Neural crest cell (in vitro differentiated cells): ENCODE measurements at regions not wholly inside any gene's neighbourhood (a gene's known extent, or its start where the extent isn't known, plus 50 kb on each side); places are given as distances from the start of the nearest gene placed in this dataset.
"Not testable (repeated sequence)": the region's sequence is repeated elsewhere in the genome, so short reads cannot be mapped to it uniquely, and the experiment has no call there.

Experiments
- DNase-seq: peaks from one replicate; pipeline ENCODE4 v3.0.0; 2021; ENCODE audit warnings: low read depth, mixed read lengths, low spot score
- H3K27ac Mint-ChIP-seq: one replicate; pipeline ENCODE4 v1.8.0; 2021; ENCODE audit warnings: mild to moderate bottlenecking, mixed read lengths; ENCODE audit not compliant: unreplicated experiment
- H3K27me3 Mint-ChIP-seq: 2 replicates; pipeline ENCODE4 v1.8.0; 2021; ENCODE audit warnings: low read depth, mild to moderate bottlenecking, mixed read lengths
- H3K36me3 Mint-ChIP-seq: 2 replicates; pipeline ENCODE4 v1.8.0; 2021; ENCODE audit warnings: low read depth, mild to moderate bottlenecking, mixed read lengths
- H3K4me1 Mint-ChIP-seq: 2 replicates; pipeline ENCODE4 v1.8.0; 2021; ENCODE audit warnings: mixed read lengths
- H3K4me3 Mint-ChIP-seq: one replicate; pipeline ENCODE4 v1.8.0; 2021; ENCODE audit warnings: mild to moderate bottlenecking, mixed read lengths
- H3K9me3 Mint-ChIP-seq: 2 replicates; pipeline ENCODE4 v1.8.0; 2021; ENCODE audit warnings: mixed read lengths
- TF ChIP-seq, protein P1 (sequence below): fragments of 200-600 bp; sonication (generic); conservative IDR thresholded peaks from 2 replicates; pipeline ENCODE4 v1.5.0; 2021; ENCODE audit warnings: antibody characterized with exemption, mild to moderate bottlenecking

DNA sequence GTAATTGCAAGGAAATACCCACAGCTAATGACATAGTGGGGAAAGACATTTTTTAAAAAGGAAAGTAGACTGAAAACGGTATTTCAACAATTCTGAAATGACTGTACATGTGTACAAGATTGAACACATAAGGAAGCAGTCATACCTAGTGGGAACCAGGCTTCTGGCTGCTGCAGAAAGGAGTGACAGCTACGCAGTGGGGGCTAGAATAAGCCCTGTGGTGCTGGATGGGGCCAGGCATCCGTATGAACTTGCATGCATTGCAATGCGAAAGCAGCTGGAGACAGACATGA is 54.9 kb upstream of the GPR31 start:
- H3K27ac Mint-ChIP-seq = no peak overlapping the region

DNA sequence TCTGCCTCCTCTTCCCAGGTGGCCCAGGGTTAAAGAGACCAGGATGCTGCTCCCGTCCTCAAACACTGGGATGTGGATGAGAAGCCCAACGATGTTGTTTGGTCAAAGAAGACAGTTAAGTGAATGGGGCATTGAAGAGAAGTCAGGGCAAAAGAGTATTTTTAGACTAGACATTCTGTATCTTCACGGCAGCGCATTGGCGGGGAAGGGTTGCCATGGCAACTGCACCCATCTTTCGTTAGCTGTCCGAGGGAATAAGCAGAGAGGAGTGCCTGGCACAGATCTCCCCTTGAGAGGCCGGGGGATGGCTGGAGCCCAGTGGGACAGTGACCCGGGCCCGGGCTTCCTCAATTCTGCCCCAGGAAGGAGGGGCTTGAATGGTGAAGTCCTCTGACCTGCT is 56.4 kb upstream of the GPR31 start:
- no peak for DNase-seq
- Mint-ChIP-seq H3K4me3 (no peak overlapping the region), H3K27me3 (peaks cover 2% of the 10 kb centered on the region), H3K9me3 (no peaks in the 10 kb centered on the region), H3K36me3 (no peaks in the 10 kb centered on the region), H3K27ac (no peak overlapping the region), H3K4me1 (peaks cover 6% of the 10 kb centered on the region)
- TF ChIP-seq, protein P1, sequence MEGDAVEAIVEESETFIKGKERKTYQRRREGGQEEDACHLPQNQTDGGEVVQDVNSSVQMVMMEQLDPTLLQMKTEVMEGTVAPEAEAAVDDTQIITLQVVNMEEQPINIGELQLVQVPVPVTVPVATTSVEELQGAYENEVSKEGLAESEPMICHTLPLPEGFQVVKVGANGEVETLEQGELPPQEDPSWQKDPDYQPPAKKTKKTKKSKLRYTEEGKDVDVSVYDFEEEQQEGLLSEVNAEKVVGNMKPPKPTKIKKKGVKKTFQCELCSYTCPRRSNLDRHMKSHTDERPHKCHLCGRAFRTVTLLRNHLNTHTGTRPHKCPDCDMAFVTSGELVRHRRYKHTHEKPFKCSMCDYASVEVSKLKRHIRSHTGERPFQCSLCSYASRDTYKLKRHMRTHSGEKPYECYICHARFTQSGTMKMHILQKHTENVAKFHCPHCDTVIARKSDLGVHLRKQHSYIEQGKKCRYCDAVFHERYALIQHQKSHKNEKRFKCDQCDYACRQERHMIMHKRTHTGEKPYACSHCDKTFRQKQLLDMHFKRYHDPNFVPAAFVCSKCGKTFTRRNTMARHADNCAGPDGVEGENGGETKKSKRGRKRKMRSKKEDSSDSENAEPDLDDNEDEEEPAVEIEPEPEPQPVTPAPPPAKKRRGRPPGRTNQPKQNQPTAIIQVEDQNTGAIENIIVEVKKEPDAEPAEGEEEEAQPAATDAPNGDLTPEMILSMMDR = no peak

More for the DNA sequence above, 54.9 kb upstream of the GPR31 start:
- Mint-ChIP-seq H3K27me3 (no peaks in the 10 kb centered on the region), H3K36me3 (no peaks in the 10 kb centered on the region), H3K4me3 (no peak overlapping the region), H3K9me3 (no peaks in the 10 kb centered on the region), H3K4me1 (peaks cover 6% of the 10 kb centered on the region)
- DNase-seq = no peak
- TF ChIP-seq, protein P1 = no peak

DNA sequence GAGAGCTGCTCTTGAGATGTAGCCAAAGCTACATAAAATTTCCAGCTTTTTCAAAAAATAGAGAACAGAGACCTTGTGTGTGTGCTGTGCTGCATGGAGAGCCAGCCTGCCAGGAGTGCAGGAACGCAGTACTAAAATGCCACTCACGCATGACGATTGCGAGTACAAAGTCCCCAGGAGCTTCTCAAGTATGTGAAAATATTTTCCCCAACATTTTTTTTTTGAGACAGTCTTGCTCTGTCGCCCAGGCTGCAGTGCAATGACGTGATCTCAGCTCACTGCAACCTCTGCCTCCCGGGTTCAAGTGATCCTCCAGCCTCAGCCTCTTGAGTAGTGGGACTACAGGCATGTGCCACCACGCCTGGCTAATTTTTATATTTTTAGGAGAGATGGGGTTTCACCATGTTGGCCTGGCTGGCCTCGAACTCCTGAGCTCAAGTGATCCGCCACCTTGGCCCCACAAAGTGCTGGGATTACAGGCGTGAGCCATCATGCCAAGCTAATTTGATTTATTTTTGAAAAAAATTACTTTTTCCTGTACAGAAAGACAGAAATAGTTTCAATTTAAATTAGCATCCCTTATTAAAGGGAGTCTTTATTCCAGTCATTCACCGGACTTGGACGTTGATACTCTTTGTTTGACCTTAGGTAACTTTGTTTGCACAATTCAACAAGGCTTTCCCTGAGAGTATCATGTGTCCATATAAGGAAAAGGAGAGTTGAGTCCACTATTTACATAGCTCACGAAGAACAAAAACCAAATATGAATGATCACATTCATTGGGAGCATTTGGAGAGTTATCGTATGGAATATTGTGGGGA is 57.9 kb upstream of the GPR31 start:
- not testable (repeated sequence) for H3K4me1 Mint-ChIP-seq, H3K9me3 Mint-ChIP-seq, DNase-seq, H3K36me3 Mint-ChIP-seq, H3K4me3 Mint-ChIP-seq, H3K27ac Mint-ChIP-seq, H3K27me3 Mint-ChIP-seq

DNA sequence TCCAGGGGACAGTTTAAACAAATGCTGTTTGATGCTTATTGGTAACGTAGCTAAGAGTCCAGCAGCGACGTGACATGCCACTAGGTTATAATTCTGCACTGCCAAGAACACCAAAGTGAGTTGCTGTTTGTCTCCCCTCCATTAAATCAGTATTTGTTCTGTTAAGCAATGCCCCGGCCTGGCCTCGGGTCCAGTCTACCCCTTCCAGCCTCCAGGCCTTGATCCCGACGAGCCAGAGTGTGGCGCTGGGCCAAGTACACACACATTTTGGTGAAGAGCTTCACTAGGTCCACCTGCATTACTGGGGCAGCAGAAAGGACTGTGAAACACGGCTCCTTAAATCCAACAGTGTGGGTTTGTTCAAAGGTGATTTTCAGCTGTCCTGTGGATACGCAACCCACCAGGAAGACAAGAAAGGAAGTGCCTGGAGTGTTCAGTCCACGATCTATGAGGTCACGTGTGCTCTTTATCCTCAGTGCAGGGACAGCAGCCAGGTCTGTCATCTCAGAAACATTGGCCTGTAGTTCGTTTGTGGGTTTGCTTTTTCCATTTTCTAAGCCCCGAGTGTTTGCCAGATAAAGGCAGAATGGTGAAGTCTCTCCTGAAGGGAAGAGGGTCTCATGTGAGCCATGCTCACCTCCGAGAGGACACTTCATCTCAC is 58.7 kb upstream of the GPR31 start:
- H3K36me3 Mint-ChIP-seq, H3K27me3 Mint-ChIP-seq, DNase-seq, H3K4me3 Mint-ChIP-seq, H3K4me1 Mint-ChIP-seq, H3K9me3 Mint-ChIP-seq: not testable (repeated sequence)
- peak overlapping the region; percentile 71 for H3K27ac Mint-ChIP-seq

DNA sequence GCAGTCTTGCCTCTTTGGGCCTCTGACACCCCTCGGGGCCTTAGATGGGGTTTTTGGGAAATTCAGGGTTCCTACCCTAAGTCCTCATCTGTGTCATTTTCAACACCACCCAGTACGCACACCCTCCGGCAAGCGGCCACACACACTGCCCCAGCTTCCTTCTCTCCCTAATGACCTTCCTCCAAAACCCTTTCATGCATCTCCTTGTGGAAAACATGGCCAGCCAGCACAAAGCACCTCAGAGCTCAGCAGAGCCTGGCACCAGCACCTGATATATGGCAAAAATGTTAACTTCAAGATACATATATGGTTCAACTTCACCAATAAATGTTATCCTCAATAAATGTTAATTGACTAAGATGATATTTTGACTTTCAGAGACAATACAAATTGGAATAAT is 59.3 kb upstream of the GPR31 start:
- H3K27ac Mint-ChIP-seq, H3K4me1 Mint-ChIP-seq, DNase-seq, H3K4me3 Mint-ChIP-seq, H3K36me3 Mint-ChIP-seq, H3K27me3 Mint-ChIP-seq, H3K9me3 Mint-ChIP-seq: not testable (repeated sequence)

DNA sequence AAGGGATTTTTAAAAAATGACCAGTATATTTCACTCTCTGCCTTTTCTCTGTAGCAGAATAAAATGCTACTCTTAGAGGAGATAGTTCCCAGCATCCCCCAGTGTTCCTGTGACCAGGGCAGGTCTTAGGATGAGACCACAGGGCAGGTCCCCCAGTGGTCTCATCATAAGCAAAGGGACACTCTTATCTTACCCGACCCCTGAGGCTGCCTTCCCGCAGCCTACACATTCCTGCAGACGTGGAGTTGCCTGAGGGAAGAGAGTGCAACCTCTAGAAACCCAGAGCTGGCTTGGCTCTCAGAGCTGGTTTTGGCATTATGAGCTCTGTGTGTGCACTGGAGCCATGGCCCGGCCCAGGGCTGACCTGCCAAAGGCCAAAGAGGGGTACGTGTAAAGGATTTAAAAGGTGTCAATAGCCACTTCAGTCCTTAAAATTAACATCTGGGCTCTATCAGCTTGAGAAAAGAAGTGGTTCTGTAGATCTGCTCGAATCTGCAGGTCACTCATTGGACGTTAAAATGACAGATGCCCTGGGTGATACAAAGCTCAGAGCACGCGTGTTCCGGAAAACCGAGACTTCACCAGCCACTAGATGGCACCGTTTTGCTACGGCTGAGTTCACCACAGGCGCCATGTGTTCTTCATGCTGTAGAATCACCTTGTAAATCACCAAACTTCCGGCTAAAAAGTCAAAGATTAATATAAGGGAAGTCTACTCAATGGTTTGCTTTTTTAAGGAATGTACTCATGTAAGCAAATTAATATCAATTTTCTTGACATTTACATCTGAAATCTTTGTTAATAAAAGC is 60.4 kb upstream of the GPR31 start:
- not testable (repeated sequence) for DNase-seq, H3K4me3 Mint-ChIP-seq, H3K27ac Mint-ChIP-seq, H3K9me3 Mint-ChIP-seq, H3K27me3 Mint-ChIP-seq, H3K4me1 Mint-ChIP-seq, H3K36me3 Mint-ChIP-seq
- TF ChIP-seq, protein P1 = peak; percentile 45

DNA sequence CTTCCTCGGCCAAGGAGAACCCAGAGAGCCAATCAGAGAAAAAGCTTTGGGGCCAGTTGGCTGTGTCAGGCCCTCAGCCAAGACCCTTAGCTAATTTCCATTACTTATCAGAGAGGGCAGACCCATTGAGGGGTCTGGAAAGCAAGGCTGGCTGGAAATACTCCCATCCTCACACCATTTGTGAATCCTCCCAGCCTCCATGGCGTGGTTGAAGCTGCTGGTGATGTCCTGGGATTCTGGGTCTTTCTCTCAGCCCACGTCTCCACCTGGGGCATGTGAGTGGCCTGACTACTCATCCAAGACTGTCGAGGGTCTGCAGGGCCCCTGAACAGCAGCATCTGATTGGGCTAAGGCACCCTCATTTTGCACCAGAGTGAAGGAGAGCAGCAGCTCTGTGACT is 61.3 kb upstream of the GPR31 start:
- peaks cover 12% of the 10 kb centered on the region for H3K4me1 Mint-ChIP-seq
- not testable (repeated sequence) for H3K4me3 Mint-ChIP-seq, H3K36me3 Mint-ChIP-seq, DNase-seq, H3K9me3 Mint-ChIP-seq, H3K27me3 Mint-ChIP-seq
- H3K27ac Mint-ChIP-seq = peak overlapping the region; percentile 60
